ENCODE measurements at regions not wholly inside any gene's neighbourhood (a gene's known extent, or its start where the extent isn't known, plus 50 kb on each side); places are given as distances from the start of the nearest gene placed in this dataset.

DNA sequence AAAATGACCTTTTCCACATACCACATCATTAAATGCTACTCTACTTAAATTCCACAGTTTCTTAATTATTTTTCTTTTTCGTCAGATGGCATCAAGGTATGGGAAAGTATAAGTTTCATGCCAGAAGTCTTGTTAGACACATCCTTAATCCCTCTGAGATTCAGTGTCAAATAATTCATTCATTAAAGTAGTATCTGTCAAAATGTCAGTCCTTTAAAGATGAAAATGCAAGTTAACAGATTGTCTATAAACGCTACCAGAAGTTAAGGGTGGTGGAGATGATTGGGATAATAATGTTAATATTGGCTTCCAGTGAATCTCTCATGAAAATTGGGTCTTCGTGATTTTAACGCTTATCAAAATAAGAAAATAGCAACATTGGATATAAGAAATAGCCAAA is 504.2 kb upstream of the LINC00305 start:
- TF ChIP-seq, protein P1, sequence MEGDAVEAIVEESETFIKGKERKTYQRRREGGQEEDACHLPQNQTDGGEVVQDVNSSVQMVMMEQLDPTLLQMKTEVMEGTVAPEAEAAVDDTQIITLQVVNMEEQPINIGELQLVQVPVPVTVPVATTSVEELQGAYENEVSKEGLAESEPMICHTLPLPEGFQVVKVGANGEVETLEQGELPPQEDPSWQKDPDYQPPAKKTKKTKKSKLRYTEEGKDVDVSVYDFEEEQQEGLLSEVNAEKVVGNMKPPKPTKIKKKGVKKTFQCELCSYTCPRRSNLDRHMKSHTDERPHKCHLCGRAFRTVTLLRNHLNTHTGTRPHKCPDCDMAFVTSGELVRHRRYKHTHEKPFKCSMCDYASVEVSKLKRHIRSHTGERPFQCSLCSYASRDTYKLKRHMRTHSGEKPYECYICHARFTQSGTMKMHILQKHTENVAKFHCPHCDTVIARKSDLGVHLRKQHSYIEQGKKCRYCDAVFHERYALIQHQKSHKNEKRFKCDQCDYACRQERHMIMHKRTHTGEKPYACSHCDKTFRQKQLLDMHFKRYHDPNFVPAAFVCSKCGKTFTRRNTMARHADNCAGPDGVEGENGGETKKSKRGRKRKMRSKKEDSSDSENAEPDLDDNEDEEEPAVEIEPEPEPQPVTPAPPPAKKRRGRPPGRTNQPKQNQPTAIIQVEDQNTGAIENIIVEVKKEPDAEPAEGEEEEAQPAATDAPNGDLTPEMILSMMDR (IDR thresholded peaks at IDR 0.05) = no peak
- H3K27ac ChIP-seq = no peak overlapping the region

GRCh38 chr18:64650068-64650467 is 501.2 kb upstream of the LINC00305 start:
- no peak for TF ChIP-seq ZFX (IDR thresholded peaks at IDR 0.05; ENCODE audit: borderline replicate concordance)
- TF ChIP-seq, protein P1 (IDR thresholded peaks at IDR 0.05) = no peak
- no peak overlapping the region for H3K27ac ChIP-seq

DNA sequence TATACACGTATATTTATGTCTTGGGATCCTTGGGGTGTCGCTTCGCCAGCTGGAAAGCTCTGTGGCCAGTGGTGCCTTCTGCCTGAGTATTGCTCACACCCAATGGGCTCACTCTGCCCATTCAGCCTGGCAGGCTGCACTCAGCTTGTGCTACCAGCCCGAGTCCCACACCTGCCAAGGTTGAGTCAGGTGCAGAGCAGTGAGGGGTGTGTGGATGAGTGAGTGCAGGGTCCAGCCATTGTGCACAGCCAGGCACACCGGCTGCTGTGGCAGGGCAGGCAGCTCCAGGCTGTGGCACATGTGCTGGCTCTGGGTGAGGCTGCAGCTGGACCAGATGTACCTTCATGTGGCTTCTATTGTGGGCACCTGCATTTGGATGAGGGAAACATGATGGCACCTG is 496.9 kb upstream of the LINC00305 start:
- no peak for TF ChIP-seq ZFX (IDR thresholded peaks at IDR 0.05; ENCODE audit: borderline replicate concordance)
- TF ChIP-seq, protein P1 (IDR thresholded peaks at IDR 0.05) = no peak
- H3K27ac ChIP-seq = no peak overlapping the region

DNA sequence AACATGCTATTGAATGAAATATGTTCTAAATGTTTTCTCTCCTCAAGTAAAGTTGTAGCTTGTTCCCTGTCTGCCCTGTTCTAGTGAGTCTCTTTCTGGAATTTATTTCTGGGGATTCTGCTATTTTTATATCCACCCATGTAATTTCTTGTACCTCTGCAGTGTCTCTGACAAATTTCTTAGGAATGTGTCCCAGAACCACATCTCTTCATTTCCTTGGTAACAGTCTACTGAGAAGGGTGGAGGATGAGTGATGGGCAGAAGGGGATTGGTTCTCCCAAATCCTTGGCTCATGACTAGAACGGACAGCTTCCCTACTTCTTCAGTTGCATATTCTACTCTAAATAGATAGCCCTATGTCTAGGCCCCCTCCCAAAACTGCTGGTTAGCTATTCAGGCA is 490.6 kb upstream of the LINC00305 start:
- no peak overlapping the region for H3K27ac ChIP-seq
- TF ChIP-seq, protein P1 (IDR thresholded peaks at IDR 0.05) = no peak
- TF ChIP-seq ZFX (IDR thresholded peaks at IDR 0.05; ENCODE audit: borderline replicate concordance) = no peak

GRCh38 chr18:64620971-64621560 is 472.2 kb upstream of the LINC00305 start:
- TF ChIP-seq ZFX (IDR thresholded peaks at IDR 0.05; ENCODE audit: borderline replicate concordance) = no peak
- TF ChIP-seq, protein P1 (IDR thresholded peaks at IDR 0.05) = no peak

DNA sequence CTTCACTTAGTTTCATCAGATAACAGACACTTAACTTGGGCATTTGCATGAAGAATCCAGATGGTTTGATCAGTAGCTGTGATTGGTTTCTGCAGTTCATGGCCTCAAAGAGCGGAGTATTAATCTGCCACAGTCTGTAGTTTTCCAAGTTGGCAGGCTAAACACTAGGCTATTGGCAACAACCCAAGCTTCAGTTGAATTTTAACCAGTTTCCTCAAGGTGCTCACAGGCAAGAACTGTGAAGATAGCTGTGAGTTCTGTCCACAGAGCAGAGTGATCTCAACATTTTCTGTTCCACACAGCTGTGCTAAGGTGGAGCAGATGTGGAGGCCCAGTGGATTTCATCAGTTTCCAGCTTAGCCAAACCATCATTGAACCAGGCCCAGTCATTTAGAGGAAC is 469.5 kb upstream of the LINC00305 start:
- TF ChIP-seq, protein P1 (IDR thresholded peaks at IDR 0.05) = no peak
- no peak for TF ChIP-seq ZFX (IDR thresholded peaks at IDR 0.05; ENCODE audit: borderline replicate concordance)
- H3K27ac ChIP-seq = no peak overlapping the region

More at GRCh38 chr18:64620971-64621560, 472.2 kb upstream of the LINC00305 start:
- H3K27ac ChIP-seq = no peak overlapping the region

DNA sequence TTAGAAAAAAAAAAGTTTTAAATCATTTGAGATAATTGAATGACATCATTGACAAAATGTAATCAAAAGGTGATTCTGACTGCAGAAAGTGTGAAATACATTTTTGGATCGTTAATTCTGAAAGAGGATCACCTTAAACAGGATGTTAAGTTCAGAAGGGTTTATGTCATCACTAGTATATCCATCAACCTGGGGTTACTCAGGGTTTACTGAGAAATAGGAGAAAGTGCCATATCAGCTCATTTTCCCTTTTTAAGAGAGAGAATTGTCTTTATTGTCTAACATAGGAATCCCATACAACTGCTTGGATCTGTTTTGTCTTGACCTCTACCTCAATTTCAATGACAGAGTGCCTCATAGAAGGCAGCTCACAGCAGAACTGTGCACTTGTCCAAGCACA is 466.1 kb upstream of the LINC00305 start:
- no peak overlapping the region for H3K27ac ChIP-seq
- TF ChIP-seq, protein P1 (IDR thresholded peaks at IDR 0.05) = no peak
- no peak for TF ChIP-seq ZFX (IDR thresholded peaks at IDR 0.05; ENCODE audit: borderline replicate concordance)

Measured in 22Rv1 (cell line).